NCI-H82 treated with DMSO at 0.1 percent for 48 hours (cell line): ENCODE measurements at regions not wholly inside any gene's neighbourhood (a gene's known extent, or its start where the extent isn't known, plus 50 kb on each side); places are given as distances from the start of the nearest gene placed in this dataset.
"Not testable (repeated sequence)": the region's sequence is repeated elsewhere in the genome, so short reads cannot be mapped to it uniquely, and the experiment has no call there.

Experiments used
- DNase-seq: peaks from one replicate; lab custom pipeline; 2025; ENCODE audit not compliant: unreplicated experiment; lab: John Stamatoyannopoulos, UW

DNA sequence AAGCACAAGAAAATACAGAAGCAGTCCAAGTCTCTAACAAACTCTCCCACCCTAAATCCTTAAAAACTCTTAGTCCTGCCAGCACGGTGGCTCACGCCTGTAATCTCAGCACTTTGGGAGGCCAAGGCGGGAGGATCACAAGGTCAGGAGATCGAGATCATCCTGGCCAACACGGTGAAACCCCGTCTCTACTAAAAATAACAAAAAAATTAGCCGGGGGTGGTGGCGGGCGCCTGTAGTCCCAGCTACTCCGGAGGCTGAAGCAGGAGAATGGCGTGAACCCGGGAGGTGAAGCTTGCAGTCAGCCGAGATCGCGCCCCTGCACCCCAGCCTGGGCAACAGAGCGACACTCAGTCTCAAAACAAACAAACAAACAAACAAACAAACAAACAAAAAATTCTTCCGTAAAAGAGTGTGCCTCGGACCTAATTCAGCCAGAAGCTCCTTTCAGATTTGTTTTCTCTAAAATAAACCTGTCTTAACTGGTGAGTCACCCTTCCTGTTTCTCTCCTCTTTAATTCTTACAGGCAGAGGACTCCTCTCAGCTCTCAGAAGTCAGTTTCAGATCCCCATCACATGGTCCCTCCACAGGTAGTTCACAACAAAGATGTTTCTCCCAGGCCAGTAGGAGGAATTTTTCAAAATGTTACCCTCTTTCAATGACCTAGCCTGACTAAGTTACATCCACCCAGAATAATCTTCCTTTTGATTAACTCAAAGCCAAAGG is 953.2 kb downstream of the STIM2 start:
- not testable (repeated sequence) for DNase-seq

DNA sequence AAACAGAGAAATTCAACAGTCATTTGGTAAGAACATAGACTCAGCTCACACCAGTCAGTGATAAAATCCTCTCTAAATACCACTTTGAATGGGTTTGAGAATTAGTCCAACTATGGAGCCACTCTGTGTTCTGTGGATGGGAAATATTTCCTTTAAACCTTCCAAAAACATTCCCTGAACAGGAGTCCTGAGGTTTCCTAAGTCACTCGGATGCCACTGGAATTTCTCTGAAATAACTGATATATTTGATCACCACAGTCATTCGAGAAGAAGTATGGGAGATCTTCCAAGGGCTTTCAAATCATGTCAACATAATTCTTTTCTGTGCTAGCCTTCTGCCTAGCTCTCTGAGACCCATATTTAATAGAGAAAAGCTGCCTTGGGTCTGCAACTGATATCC is 958.6 kb downstream of the STIM2 start:
- no peak for DNase-seq

DNA sequence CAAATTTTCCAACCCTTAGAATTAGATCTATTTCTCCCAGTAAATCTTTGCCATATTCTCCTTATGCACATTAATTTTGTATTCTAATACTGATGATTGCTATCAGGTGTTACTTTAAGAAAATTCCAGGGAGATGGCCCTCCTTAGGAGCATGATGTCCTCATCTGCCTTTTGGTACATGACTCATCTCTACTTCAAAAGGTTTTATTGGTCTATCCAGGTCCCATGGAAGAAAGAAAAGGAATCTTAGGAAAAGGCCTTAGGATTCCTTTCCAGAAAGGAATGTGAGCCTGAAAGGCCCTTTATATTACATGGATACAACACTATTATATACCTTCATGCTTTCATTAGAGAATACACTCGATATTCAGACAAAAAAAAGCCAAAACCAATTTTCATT is 968.2 kb downstream of the STIM2 start:
- no peak for DNase-seq

DNA sequence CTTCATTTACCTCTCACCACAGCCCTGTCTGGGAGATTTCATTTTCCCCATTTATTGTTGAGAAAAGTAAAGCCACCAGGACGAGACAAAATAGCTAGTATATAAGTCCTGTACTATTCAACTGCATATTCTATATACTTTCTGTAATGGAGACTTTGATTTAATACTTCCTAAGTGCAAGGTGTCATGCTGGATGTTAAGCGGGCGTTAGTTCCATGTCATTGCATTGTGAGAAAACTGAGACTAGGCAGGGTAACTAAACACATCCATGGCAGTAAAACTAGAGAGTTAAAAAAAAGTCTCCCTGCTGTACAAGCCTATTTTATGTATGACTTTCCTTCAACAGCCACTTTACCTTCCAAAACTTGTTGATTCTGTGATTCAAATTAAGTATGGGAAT is 969.6 kb downstream of the STIM2 start:
- DNase-seq, result no peak

DNA sequence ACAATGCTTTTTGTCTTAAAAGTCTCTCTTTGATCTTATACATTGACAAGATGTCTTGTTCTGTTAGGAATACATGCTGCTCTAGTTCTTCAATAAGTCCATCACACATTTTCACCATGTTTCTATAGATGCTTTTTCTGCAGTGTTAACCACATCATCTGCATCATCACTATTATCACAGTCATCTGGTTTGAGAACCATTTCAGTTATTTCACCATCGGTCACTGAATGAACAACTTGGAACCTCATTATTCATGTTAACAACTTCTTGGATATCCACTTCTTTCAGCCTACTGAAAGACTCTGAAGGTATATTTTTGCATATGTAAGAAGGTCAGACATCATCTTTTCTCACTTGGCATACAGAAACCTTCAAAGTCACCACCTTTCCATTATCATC is 975.2 kb downstream of the STIM2 start:
- DNase-seq, result no peak

DNA sequence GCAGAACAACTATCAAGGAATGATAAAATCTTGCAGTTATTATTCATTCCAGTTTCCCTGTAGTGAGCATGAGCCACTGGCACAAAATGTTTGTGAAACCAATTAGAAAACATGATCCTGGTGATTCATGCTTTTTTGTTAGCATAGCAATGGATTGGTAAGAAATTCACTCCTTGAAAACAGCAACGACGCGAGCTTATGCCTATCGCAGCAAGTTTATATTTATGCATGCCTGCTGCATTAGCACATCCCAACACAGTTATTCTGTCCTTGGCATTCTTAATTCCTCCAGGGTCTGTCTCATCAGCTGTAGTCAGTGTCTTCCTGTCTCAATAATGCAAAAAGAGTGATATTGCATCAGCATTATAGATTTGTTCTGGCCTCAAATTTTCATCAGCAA is 975.9 kb downstream of the STIM2 start:
- DNase-seq, result no peak

DNA sequence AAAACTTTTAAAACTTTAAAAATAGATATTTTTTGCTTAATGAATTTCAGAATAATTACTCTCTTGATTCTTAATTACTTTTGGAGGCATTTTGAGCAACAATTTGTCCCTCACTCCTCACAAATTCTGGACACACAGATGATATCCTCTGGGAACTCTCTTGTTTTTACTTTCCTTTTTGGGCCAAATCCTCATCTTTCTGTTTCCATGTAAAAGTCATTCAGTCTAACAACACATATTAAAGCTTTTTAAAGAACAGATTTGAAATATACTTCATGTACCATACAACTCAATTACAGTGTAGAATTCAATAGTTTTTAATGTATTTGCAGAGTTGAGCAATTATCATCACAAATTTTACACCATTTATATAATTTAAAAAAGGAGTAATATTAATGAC is 983.1 kb downstream of the STIM2 start:
- no peak for DNase-seq

DNA sequence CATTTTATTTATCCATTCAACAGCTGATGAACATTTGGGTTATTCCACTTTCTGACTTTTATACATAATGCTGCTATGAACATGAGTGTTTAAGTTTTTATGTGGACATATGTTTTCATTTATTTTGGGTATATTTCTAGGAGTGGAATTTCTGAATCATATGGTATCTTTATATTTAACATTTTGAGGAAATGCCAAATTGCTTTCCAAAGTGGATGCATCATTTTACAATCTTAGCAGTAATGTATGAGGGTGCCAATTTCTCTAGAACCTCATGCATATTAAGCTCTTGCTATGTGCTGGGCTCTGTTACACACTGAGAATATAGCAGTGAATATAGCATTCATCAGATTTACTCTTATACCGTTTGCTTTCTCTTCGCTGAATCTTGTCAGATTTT is 983.7 kb downstream of the STIM2 start:
- DNase-seq, result no peak

DNA sequence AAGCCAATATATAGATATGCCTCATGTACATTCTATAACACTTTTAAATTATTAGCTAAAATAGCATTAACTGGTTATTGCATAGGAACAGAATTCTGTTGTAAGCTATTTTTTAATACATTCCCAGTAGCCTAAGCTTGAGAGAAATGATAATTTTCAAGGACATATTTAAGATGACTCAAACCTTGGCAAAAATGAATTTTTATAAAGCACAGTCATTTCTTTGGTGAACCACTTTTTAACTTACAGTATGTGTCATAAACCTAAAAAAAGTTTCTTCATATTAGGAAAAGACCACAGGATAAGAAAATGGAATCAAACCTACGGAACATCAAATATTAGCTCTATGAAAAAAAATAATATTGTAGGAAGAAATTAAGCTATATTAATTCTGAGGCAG is 986.3 kb downstream of the STIM2 start:
- DNase-seq, result no peak

DNA sequence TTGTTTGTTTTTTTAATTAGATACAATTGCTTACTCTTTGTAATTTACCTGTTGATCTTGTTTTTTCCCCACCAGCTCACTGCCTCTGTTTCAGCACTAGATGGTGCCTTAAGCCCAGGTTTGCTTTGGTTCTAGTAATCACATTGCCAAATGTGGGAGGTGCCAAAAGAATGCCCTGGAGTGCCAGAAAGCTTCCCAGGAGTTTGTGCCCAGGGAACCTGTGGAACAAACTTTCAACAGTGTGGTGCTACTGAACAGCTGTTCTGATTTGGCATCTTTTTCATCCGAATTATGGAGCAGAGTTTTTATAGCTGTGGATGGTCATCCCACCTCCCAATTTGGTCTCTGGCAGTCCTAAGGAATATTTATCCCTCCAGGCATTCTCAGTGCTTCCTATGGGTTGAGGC is 1000.7 kb downstream of the STIM2 start:
- DNase-seq, result peak; percentile 2

DNA sequence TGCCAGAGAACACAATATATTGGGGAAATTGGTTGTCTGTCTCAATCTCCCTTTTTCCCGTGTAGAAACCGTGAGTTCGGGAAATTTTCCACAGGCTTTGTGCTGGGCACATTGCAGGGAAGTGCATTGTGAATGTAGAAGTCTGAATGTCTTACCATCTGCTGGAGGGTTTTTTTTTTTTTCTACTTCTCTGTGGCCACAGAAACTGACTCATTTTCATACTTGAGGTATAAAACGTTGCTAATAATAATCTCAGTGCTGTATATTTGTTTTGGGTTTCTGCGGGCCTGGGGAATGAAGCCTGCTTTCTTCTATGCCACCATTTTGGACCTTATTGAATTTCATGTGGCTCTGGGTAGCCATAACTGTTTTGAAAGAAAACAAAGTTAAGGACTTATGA is 1001.2 kb downstream of the STIM2 start:
- no peak for DNase-seq

DNA sequence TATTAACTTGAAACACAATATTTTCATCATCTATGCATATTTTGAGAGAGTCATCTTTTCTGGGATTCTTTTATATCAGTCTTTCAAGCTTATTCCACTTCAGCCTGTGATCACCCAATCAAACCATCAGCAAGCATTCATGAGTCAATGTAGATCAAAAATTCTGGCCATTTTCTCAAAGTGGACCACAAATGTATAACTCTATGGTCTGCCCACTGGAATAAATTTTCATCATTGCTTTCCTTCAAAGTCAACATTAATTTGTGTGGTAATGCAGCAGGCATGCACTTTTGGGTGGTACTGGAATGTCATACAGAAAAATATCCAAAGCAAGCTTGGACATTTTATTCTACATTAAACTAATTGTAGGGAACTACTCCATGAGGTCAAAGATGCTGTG is 1013.0 kb downstream of the STIM2 start:
- DNase-seq, result no peak

DNA sequence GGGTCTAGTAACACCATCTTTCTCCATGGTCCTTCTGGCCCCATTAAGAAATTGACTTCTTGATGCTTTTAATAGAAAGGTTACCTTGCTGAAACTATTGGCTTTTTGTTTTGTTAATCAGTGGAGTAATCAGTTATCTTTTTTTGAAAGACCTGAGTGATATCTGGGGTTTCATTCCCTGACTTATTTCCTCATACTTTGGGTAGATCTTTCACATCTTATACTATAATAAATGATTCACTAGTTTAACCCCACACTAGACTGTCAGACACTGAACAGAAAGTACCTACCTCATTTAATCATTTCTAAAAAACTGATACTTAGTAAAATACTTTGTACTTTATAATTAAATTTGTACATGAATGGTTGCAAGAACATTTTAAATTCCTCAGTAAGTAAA is 1021.1 kb downstream of the STIM2 start:
- no peak for DNase-seq

DNA sequence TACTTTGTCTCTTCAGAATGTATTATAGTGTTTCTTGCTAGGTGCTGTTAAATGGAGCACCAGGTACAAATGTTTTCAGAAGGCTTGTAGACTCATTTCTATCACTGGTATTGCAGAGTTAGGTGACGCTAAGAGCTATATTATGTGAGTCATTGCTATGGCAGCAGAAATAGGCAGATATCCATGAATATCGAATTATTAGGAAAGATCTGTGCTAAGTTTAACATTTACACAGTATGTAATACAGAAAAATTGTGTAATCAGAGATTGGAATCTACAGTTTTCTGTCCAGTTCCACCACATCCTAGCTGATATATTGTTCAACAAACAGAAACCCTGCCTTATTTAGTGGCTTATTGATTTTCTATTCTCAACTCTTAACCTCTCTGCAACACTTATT is 1025.5 kb downstream of the STIM2 start:
- DNase-seq, result no peak

DNA sequence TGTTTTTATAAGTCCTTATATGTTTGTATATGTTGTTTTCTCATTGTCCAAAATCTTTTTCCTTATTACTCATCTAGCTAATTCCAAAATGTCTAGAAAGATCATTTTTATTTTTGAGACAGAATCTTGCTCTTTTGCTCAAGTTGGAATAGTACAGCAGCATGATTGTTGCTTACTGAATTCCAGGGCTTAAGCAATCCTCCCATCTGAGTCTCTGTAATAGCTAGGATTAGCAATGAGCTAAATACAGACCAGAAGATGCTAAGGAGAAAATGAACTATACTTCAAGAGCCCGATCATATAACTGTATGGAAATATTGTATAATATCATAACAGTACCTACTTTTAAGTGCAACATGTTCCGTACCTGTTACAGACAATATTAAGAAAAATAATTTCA is 1027.0 kb downstream of the STIM2 start:
- no peak for DNase-seq

DNA sequence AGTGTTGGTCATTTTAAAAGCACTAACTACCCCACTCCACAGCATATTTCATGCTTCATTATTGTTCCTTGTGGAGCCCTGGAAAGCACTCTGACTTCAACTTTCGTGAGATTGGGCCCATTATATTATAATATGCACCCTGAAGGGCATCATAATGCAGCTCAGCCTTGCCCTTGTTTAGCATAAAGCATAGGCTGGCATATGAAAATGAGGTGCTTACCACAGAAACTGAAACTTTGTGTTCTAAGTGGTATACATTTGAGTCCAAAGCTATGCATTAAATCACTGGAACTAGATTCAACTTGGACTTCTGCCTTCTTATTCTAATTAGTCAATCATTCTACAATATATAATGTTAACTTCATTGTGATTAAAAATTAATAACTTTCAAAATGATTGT is 1027.9 kb downstream of the STIM2 start:
- no peak for DNase-seq

DNA sequence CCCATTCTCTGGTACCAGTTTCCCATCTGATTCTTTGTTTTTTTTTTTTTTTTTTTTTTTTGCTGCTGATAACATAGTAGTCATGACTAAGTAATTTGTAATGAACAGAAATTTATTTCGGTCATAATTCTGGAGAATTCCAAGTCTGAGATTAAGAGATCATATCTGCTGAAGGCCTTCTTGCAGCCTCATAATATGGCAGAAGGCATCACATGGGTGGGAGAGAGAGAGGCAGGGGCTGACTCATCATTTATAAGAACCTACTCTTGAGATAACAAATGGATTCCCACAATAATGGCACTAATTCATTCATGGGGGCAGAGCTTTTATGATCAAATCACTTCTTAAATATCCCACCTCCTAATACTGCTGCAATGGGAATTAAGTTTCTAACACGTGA is 1034.3 kb downstream of the STIM2 start:
- DNase-seq, result no peak

DNA sequence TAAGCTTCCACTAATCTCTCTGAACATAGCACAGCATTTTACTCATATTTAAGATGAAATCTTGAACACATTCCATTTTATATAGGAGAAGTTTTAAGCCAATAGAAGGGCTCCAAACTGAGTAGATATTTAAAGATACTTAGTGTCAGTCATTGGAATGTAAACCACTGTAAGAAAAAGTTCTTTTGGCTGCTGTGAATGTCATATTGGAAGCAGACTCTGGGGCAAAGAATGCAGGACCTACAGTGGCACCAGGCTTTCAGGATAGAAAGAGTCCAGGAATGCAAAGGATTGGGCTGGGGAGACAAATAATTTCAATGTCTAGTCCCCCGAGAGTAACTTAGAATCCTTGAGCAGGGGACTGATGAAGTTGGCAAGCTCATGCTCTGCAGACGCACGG is 1047.7 kb downstream of the STIM2 start:
- DNase-seq, result no peak

DNA sequence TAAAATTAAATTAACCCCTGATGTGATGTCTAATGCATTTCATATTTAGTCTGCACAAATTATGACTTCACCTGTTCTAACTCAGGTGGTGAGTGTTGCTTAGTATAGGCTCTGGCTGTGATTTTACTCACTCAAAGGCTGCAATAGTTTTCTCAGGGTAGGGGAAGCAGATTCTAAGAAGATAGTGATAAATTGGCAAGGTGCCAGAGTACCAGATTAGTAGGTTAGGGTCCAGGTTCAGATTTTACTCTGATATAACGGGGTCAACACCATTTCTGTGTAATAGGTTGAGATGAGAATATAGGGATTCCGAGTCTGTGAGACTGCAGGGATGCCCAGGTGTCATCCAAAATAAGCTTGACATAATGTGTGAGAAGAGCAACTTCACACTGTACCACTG is 1049.6 kb downstream of the STIM2 start:
- DNase-seq, result no peak

DNA sequence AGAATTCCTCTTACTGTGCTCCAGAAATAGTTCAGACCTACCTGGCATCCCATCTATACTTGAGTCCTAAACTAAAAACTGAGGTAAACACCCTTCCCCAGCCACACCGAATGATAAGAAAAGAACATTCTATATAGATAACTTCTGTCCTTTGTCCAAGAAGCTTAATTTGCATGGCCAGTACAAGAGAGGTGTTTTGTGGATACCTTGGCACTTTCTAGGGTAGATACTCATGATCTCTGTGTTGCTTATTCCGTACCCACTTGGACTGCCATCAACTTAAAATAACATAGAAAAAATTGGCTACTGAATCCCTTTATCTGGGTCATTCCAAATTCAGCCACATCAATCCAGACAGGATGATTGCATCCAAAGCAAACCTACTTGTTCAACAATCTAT is 1050.4 kb downstream of the STIM2 start:
- no peak for DNase-seq

DNA sequence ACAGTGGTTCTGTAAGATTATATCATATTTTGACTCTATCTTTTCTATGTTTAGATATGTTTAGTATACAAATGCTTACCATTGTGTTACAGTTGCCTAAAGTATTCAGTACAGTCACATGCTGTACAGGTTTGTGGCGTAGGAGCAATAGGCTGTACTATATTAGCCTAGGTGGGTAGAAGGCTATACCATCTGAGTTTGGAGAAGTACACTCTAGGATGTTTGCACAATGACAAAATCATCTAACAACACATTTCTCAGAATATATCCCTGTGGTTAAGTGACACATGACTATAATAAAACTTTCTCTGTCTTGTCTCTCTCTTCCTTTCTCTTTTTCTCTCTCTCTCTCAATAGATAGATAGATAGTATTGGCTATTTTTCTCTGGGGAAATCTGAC is 1053.1 kb downstream of the STIM2 start:
- DNase-seq, result no peak

DNA sequence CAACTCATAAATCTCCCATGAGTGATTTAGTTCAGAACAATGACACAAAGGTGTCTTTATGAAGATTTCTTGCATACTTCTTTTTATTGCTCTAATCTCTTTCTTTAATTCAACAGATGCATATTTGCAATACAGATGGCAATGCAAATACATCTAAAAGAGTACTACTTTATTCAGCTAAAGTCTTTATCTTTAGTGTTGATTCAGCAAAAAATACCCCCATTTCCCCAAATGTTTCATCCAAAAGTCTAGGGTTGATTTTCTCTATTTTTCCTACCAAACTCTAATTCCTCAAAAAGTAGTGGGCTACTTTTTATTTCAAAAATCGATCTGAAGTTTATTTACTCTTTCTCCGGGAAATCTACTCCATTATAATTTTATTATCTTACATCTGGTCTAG is 1055.2 kb downstream of the STIM2 start:
- no peak for DNase-seq

DNA sequence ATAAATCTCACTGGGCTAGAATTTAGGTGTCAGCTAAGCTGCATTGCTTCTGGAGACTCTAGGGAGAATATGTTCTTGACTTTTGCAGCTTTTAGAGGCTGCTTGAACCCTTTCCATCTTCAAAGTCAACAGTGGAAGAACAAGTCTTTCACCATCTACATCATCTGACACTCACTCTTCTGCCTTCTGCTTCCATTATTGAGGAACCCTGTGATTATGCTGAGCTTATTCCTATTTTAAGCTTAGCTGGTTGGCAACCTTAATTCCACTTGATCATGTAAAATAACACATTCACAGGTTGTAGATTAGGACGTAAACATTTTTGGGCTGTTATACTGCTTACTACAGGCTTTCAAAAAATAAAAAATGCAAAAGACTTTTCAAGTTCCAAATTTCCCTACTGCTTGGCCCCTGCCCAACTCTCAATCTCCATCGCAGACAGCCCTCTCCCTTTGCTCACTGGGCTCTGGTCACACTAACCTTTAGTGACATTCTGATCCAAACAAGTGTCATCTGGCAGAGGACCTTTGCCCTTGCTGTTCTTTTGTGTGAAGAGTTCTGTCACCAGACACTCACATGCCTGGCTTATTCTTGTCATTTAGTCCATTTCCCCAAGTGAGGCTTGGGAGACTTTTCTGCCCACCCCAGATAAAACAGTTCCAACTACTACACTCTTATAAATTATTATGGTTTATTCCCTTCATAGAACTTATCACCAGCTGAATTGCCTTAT is 1056.0 kb downstream of the STIM2 start:
- DNase-seq, result no peak
